Neuronal stem cell (in vitro differentiated cells): ENCODE measurements at regions not wholly inside any gene's neighbourhood (a gene's known extent, or its start where the extent isn't known, plus 50 kb on each side); places are given as distances from the start of the nearest gene placed in this dataset.

Source experiments
- DNase-seq: peaks from one replicate; pipeline ENCODE4 v3.0.0-alpha.2; 2013; ENCODE audit warnings: low spot score
- H2AFZ ChIP-seq: one replicate; pipeline ENCODE4 v1.6.1; 2013; ENCODE audit warnings: mild to moderate bottlenecking, low read length, inconsistent platforms
- H2AK5ac ChIP-seq: 2 replicates; pipeline ENCODE4 v1.6.1; 2013; ENCODE audit warnings: low read depth, mild to moderate bottlenecking, inconsistent platforms, low read length, moderate library complexity, mixed read lengths
- H2BK120ac ChIP-seq: 2 replicates; pipeline ENCODE4 v1.6.1; 2013; ENCODE audit warnings: low read depth, mild to moderate bottlenecking, inconsistent platforms, low read length, moderate library complexity, mixed read lengths
- H2BK12ac ChIP-seq: one replicate; pipeline ENCODE4 v1.6.1; 2013; ENCODE audit warnings: low read length, inconsistent platforms
- H2BK15ac ChIP-seq: 2 replicates; pipeline ENCODE4 v1.6.1; 2013; ENCODE audit warnings: mild to moderate bottlenecking, low read length, inconsistent platforms, mixed read lengths
- H2BK5ac ChIP-seq: one replicate; pipeline ENCODE4 v1.6.1; 2013; ENCODE audit warnings: inconsistent platforms, mild to moderate bottlenecking, low read length, moderate library complexity
- H3K14ac ChIP-seq: one replicate; pipeline ENCODE4 v1.6.1; 2013; ENCODE audit warnings: low read length, inconsistent platforms
- H3K18ac ChIP-seq: 2 replicates; pipeline ENCODE4 v1.6.1; 2013; ENCODE audit warnings: low read length, inconsistent platforms
- H3K23ac ChIP-seq: 2 replicates; pipeline ENCODE4 v1.6.1; 2013; ENCODE audit warnings: low read depth, mild to moderate bottlenecking, mixed read lengths, low read length, inconsistent platforms; ENCODE audit not compliant: poor library complexity
- H3K27ac ChIP-seq: replicated peaks from 3 replicates; pipeline ENCODE4 v1.5.1; 2013; ENCODE audit warnings: low read length, inconsistent platforms
- H3K27me3 ChIP-seq, 3 experiments: 2 replicates each; pipeline ENCODE4 v1.6.1; 2013; ENCODE audit warnings: low read length in 3 of 3, mild to moderate bottlenecking in 2 of 3, inconsistent platforms in 1 of 3, low read depth in 1 of 3, mixed read lengths in 1 of 3, moderate library complexity in 1 of 3; ENCODE audit not compliant: control insufficient read depth in 3 of 3, insufficient read depth in 3 of 3
- H3K36me3 ChIP-seq, 2 donors: replicated peaks in 1 of 2; 2 replicates each; pipeline ENCODE4 v1.6.1; 2013; ENCODE audit warnings: low read length in 2 of 2; ENCODE audit not compliant: control insufficient read depth in 2 of 2, insufficient read depth in 2 of 2
- H3K4ac ChIP-seq: 2 replicates; pipeline ENCODE4 v1.6.1; 2013; ENCODE audit warnings: inconsistent platforms, mild to moderate bottlenecking, low read length, moderate library complexity
- H3K4me1 ChIP-seq, 2 donors: 1 replicate in 1 of 2; 2 replicates in 1 of 2; pipeline ENCODE4 v1.6.1; 2013; ENCODE audit warnings: low read length in 2 of 2, low read depth in 1 of 2; ENCODE audit not compliant: control insufficient read depth in 2 of 2, insufficient read depth in 1 of 2
- H3K4me2 ChIP-seq: one replicate; pipeline ENCODE4 v1.6.1; 2013; ENCODE audit warnings: mild to moderate bottlenecking, low read length, inconsistent platforms; ENCODE audit not compliant: insufficient read depth, poor library complexity, severe bottlenecking
- H3K4me3 ChIP-seq, 2 donors: 2 replicates each; pipeline ENCODE4 v1.5.1; 2013; ENCODE audit warnings: low read length in 2 of 2, mild to moderate bottlenecking in 2 of 2, inconsistent platforms in 1 of 2, moderate library complexity in 1 of 2
- H3K79me1 ChIP-seq: one replicate; pipeline ENCODE4 v1.6.1; 2013; ENCODE audit warnings: low read depth, mild to moderate bottlenecking, inconsistent platforms, low read length, moderate library complexity
- H3K9ac ChIP-seq: one replicate; pipeline ENCODE4 v1.6.1; 2013; ENCODE audit warnings: mild to moderate bottlenecking, low read depth, low read length, inconsistent platforms; ENCODE audit not compliant: poor library complexity
- H3K9me3 ChIP-seq, 2 donors: replicated peaks in 1 of 2; 2 replicates each; pipeline versions ENCODE3 to v1.6.1; 2013; ENCODE audit warnings: low read length in 2 of 2, mild to moderate bottlenecking in 2 of 2, inconsistent platforms in 1 of 2, low read depth in 1 of 2, mixed read lengths in 1 of 2, moderate library complexity in 1 of 2; ENCODE audit not compliant: control insufficient read depth in 2 of 2, insufficient read depth in 1 of 2
- H4K8ac ChIP-seq: one replicate; pipeline ENCODE4 v1.6.1; 2013; ENCODE audit warnings: low read depth, mild to moderate bottlenecking, inconsistent platforms, low read length, moderate library complexity
- H4K91ac ChIP-seq: one replicate; pipeline ENCODE4 v1.6.1; 2013; ENCODE audit warnings: low read length, low read depth, mild to moderate bottlenecking, inconsistent platforms; ENCODE audit not compliant: poor library complexity
- WGBS, 2 donors: extraction: QIAGEN DNeasy Blood & Tissue Kit; methylation state at CpG; one replicate each; pipeline ENCODE4 v1.1.7; 2013; ENCODE audit warnings: missing lambda C conversion rate in 2 of 2, mixed read lengths in 1 of 2; ENCODE audit not compliant: insufficient read length in 2 of 2, insufficient replicate concordance in 1 of 2; ENCODE audit errors: extremely low coverage in 2 of 2; 5-methylcytosine and 5-hydroxymethylcytosine counted together

DNA sequence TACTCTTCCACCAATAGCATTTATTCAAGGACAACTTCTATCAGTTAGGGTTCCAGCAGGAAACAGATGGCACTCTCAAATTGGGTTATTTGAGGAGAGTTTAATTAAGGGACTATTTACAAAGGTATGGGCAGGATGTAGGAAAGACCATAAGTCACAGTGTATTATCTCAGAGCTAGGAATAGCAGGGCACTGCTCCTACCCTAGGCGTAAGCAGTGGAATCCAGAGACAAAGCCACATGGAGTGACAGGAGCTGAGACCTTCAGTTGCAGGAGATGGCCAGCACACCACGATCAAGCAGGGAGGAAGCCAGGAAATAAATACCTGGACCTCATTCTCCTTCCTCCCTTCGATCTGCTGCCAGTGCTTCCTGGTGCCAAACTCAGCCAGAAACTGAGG is 274.9 kb upstream of the SLC30A5 start:
- Histone ChIP-seq H2AFZ (no peak overlapping the region), H3K4me1 (no peaks in the 10 kb centered on the region), H3K18ac (peak overlapping the region; percentile 12), H3K9ac (no peak overlapping the region), H3K14ac (peak overlapping the region; percentile 67), H2BK15ac (no peak overlapping the region), H4K91ac (no peak overlapping the region), H2BK120ac (no peak overlapping the region), H2BK5ac (no peak overlapping the region), H3K23ac (no peak overlapping the region), H4K8ac (no peak overlapping the region), H3K27ac (no peak overlapping the region), H3K4ac (peak overlapping the region; percentile 17), H3K79me1 (no peaks in the 10 kb centered on the region), H3K4me2 (no peak overlapping the region), H3K9me3 (no peaks in the 10 kb centered on the region), H3K27me3 (no peaks in the 10 kb centered on the region), H2BK12ac (no peak overlapping the region), H2AK5ac (no peak overlapping the region), H3K4me3 (no peak overlapping the region), H3K36me3 (no peaks in the 10 kb centered on the region)
- no peak for DNase-seq
- WGBS, 2 donors: no CpG with 5 or more reads among the region's 3 CpGs

DNA sequence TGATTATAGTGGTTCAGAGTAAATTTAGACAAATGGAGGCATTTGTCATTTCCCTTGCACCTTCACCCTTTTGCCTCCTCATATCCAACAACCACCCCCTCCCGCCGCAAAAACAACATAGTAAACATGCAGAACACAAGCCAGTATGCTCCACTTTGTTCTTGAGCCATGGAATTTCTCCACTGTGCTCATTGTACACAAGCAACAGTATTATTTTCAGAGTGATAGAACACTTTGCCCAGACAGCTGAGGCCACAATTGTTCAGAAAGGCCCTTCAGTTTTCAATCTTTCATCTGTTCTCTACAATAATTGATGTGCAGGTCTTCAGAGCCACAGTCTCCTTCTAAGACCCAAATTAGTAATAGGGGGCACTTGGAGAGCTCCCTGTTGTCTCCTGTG is 272.8 kb upstream of the SLC30A5 start:
- Histone ChIP-seq H3K23ac (no peak overlapping the region), H3K27me3 (no peaks in the 10 kb centered on the region), H2BK15ac (no peak overlapping the region), H3K14ac (no peak overlapping the region), H3K9ac (no peak overlapping the region), H2AFZ (no peak overlapping the region), H3K4me3 (no peak overlapping the region), H3K79me1 (no peaks in the 10 kb centered on the region), H2BK12ac (no peak overlapping the region), H4K8ac (no peak overlapping the region), H3K9me3 (no peaks in the 10 kb centered on the region), H3K4ac (no peak overlapping the region), H2BK120ac (no peak overlapping the region), H3K36me3 (no peaks in the 10 kb centered on the region), H3K18ac (no peak overlapping the region), H2BK5ac (no peak overlapping the region), H3K4me1 (no peaks in the 10 kb centered on the region), H2AK5ac (no peak overlapping the region), H3K4me2 (no peak overlapping the region), H3K27ac (no peak overlapping the region), H4K91ac (no peak overlapping the region)
- no CpG with 5 or more reads among the region's 2 CpGs for WGBS, 2 donors
- no peak for DNase-seq

DNA sequence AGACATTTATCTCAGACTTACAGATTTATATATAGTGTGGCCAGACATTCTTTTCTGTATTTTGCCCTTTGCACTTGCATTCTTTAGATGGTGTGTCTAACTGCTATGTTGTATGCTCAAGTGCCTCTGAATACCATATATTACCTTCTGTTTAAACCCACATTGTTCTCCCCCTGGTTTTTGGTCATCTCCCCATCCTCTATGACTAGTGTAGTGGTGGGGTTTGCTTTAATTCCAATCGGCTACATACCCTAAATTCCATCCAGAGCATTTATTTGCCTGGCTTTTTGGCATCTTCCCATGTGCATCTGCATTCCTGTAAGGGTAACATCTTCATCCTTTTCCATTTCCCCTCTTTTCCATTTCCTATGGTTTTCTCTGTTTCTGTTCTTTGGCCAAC is 271.0 kb upstream of the SLC30A5 start:
- Histone ChIP-seq H3K4ac (no peak overlapping the region), H3K79me1 (no peaks in the 10 kb centered on the region), H2BK15ac (no peak overlapping the region), H3K9ac (no peak overlapping the region), H2AK5ac (no peak overlapping the region), H3K36me3 (no peaks in the 10 kb centered on the region), H3K9me3 (no peaks in the 10 kb centered on the region), H3K4me1 (no peaks in the 10 kb centered on the region), H3K18ac (no peak overlapping the region), H3K4me2 (no peak overlapping the region), H2BK5ac (no peak overlapping the region), H4K91ac (no peak overlapping the region), H3K4me3 (no peak overlapping the region), H4K8ac (no peak overlapping the region), H2BK12ac (no peak overlapping the region), H3K27ac (no peak overlapping the region), H3K23ac (no peak overlapping the region), H2BK120ac (no peak overlapping the region), H2AFZ (no peak overlapping the region), H3K27me3 (no peaks in the 10 kb centered on the region), H3K14ac (no peak overlapping the region)
- DNase-seq: no peak
- WGBS, 2 donors: no CpG with 5 or more reads among the region's 1 CpG

- no CpG with 5 or more reads among the region's 6 CpGs for WGBS, 2 donors
- Histone ChIP-seq H3K27me3 (no peaks in the 10 kb centered on the region), H3K9ac (no peak overlapping the region), H4K91ac (no peak overlapping the region), H4K8ac (no peak overlapping the region), H3K4me2 (no peak overlapping the region), H3K36me3 (no peaks in the 10 kb centered on the region), H2AK5ac (no peak overlapping the region), H3K79me1 (no peaks in the 10 kb centered on the region), H2BK15ac (no peak overlapping the region), H2BK5ac (no peak overlapping the region), H3K14ac (no peak overlapping the region), H3K18ac (no peak overlapping the region), H3K9me3 (no peaks in the 10 kb centered on the region), H2AFZ (no peak overlapping the region), H3K23ac (no peak overlapping the region), H2BK120ac (no peak overlapping the region), H3K4ac (no peak overlapping the region), H3K27ac (no peak overlapping the region), H3K4me1 (no peaks in the 10 kb centered on the region), H3K4me3 (no peak overlapping the region), H2BK12ac (no peak overlapping the region)
- DNase-seq: no peak
These were observed 270.5 kb upstream of the SLC30A5 start for GRCh38 chr5:68823301-68823700.
